ENCODE measurements at regions not wholly inside any gene's neighbourhood (a gene's known extent, or its start where the extent isn't known, plus 50 kb on each side); places are given as distances from the start of the nearest gene placed in this dataset.

DNA sequence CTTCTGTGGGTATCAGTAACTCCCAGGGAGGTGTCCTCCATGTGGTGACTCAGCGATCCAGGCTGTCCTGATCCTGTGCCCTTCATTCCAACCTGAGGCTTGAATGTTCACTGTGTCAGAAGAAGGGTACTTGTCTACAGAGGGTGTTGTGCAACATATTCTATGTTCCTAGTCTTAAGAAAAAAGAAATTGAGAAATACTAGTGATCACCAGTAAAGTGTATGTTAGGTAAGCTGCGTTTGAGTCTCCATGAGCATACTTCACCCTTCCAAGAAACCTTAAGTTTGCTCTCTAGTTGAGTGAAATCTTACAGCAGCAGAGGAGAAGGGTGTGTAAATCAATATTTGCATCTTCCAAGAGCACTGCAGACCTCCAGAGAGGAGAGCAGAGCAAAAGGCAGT is 122.2 kb upstream of the SLC24A5 start:
- TF ChIP-seq, protein P1, sequence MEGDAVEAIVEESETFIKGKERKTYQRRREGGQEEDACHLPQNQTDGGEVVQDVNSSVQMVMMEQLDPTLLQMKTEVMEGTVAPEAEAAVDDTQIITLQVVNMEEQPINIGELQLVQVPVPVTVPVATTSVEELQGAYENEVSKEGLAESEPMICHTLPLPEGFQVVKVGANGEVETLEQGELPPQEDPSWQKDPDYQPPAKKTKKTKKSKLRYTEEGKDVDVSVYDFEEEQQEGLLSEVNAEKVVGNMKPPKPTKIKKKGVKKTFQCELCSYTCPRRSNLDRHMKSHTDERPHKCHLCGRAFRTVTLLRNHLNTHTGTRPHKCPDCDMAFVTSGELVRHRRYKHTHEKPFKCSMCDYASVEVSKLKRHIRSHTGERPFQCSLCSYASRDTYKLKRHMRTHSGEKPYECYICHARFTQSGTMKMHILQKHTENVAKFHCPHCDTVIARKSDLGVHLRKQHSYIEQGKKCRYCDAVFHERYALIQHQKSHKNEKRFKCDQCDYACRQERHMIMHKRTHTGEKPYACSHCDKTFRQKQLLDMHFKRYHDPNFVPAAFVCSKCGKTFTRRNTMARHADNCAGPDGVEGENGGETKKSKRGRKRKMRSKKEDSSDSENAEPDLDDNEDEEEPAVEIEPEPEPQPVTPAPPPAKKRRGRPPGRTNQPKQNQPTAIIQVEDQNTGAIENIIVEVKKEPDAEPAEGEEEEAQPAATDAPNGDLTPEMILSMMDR (IDR thresholded peaks at IDR 0.05), result no peak
- TF ChIP-seq POLR2AphosphoS5 (IDR thresholded peaks at IDR 0.05; ENCODE audit: low read depth, low read length) (no peak), TCF7L2 (IDR thresholded peaks at IDR 0.05; ENCODE audit: low read depth, low read length) (no peak)
- TF ChIP-seq, protein P2, sequence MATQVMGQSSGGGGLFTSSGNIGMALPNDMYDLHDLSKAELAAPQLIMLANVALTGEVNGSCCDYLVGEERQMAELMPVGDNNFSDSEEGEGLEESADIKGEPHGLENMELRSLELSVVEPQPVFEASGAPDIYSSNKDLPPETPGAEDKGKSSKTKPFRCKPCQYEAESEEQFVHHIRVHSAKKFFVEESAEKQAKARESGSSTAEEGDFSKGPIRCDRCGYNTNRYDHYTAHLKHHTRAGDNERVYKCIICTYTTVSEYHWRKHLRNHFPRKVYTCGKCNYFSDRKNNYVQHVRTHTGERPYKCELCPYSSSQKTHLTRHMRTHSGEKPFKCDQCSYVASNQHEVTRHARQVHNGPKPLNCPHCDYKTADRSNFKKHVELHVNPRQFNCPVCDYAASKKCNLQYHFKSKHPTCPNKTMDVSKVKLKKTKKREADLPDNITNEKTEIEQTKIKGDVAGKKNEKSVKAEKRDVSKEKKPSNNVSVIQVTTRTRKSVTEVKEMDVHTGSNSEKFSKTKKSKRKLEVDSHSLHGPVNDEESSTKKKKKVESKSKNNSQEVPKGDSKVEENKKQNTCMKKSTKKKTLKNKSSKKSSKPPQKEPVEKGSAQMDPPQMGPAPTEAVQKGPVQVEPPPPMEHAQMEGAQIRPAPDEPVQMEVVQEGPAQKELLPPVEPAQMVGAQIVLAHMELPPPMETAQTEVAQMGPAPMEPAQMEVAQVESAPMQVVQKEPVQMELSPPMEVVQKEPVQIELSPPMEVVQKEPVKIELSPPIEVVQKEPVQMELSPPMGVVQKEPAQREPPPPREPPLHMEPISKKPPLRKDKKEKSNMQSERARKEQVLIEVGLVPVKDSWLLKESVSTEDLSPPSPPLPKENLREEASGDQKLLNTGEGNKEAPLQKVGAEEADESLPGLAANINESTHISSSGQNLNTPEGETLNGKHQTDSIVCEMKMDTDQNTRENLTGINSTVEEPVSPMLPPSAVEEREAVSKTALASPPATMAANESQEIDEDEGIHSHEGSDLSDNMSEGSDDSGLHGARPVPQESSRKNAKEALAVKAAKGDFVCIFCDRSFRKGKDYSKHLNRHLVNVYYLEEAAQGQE (IDR thresholded peaks at IDR 0.05; ENCODE audit: insufficient read depth in 1 of 2, low read depth in 2 of 2, low read length in 1 of 2), result no peak
